PFSK-1 (cell line): ENCODE measurements at regions not wholly inside any gene's neighbourhood (a gene's known extent, or its start where the extent isn't known, plus 50 kb on each side); places are given as distances from the start of the nearest gene placed in this dataset.

Source experiments
- FOXP2 ChIP-seq: optimal IDR thresholded peaks from 2 replicates; pipeline ENCODE3; 2011; ENCODE audit warnings: borderline replicate concordance, control low read depth, inconsistent platforms; ENCODE audit not compliant: insufficient read depth; ENCODE audit errors: extremely low read length, extremely low read depth
- POLR2AphosphoS5 ChIP-seq: IDR thresholded peaks from 2 replicates; pipeline ENCODE4 v1.6.1; 2012; ENCODE audit warnings: low read depth, mild to moderate bottlenecking, control low read depth, low read length, moderate library complexity
- SIN3A ChIP-seq: IDR thresholded peaks from 2 replicates; pipeline ENCODE4 v1.6.1; 2012; ENCODE audit warnings: mild to moderate bottlenecking, low read length, moderate library complexity, borderline replicate concordance; ENCODE audit not compliant: insufficient read depth
- TAF1 ChIP-seq: IDR thresholded peaks from 2 replicates; pipeline ENCODE4 v1.6.1; 2012; ENCODE audit warnings: low read length, control low read depth, borderline replicate concordance; ENCODE audit not compliant: insufficient read depth
- TF ChIP-seq, protein P1 (sequence below), 2 experiments: IDR thresholded peaks; 2 replicates each; pipeline versions ENCODE4 v1.6.1 to v1.8.0; 2011 to 2012; ENCODE audit warnings: low read depth in 2 of 2, low read length in 2 of 2, control low read depth in 1 of 2, inconsistent platforms in 1 of 2, mild to moderate bottlenecking in 1 of 2, moderate library complexity in 1 of 2; ENCODE audit not compliant: insufficient read depth in 1 of 2

DNA sequence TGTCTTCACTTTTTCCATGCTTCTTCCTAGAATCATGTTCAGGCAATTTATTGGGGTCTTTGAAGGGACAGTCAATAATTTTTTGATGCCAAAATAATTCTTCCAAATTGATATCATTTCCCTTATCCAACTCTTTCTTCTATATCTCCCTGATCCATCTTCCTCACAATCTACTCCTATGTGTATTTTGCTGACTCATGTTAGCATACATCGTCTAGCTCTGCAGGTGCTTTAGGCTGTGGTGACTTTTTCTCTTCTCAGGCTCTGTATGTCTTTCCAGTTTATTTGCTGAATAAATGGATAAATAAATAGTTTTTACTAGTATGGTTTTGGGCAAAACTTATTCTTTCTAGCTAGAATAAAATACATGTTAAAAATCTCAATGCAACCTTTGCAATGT is 1650.9 kb upstream of the TMEFF2 start:
- no peak for TF ChIP-seq POLR2AphosphoS5
- TF ChIP-seq TAF1, result no peak
- TF ChIP-seq, protein P1, sequence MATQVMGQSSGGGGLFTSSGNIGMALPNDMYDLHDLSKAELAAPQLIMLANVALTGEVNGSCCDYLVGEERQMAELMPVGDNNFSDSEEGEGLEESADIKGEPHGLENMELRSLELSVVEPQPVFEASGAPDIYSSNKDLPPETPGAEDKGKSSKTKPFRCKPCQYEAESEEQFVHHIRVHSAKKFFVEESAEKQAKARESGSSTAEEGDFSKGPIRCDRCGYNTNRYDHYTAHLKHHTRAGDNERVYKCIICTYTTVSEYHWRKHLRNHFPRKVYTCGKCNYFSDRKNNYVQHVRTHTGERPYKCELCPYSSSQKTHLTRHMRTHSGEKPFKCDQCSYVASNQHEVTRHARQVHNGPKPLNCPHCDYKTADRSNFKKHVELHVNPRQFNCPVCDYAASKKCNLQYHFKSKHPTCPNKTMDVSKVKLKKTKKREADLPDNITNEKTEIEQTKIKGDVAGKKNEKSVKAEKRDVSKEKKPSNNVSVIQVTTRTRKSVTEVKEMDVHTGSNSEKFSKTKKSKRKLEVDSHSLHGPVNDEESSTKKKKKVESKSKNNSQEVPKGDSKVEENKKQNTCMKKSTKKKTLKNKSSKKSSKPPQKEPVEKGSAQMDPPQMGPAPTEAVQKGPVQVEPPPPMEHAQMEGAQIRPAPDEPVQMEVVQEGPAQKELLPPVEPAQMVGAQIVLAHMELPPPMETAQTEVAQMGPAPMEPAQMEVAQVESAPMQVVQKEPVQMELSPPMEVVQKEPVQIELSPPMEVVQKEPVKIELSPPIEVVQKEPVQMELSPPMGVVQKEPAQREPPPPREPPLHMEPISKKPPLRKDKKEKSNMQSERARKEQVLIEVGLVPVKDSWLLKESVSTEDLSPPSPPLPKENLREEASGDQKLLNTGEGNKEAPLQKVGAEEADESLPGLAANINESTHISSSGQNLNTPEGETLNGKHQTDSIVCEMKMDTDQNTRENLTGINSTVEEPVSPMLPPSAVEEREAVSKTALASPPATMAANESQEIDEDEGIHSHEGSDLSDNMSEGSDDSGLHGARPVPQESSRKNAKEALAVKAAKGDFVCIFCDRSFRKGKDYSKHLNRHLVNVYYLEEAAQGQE (IDR thresholded peaks at IDR 0.05; ENCODE audit: insufficient read depth in 1 of 2, low read depth in 2 of 2, low read length in 2 of 2), result no peak
- no peak for TF ChIP-seq SIN3A
- no peak for TF ChIP-seq FOXP2
